GM23248 (cell line): ENCODE measurements at regions not wholly inside any gene's neighbourhood (a gene's known extent, or its start where the extent isn't known, plus 50 kb on each side); places are given as distances from the start of the nearest gene placed in this dataset.

Experiments
- EZH2 ChIP-seq: fragments of 200-600 bp; sonication (generic); IDR thresholded peaks from 2 replicates; pipeline ENCODE4 v1.6.1; 2018; ENCODE audit warnings: antibody characterized with exemption, mild to moderate bottlenecking; ENCODE audit not compliant: insufficient read depth, poor library complexity, severe bottlenecking
- EZH2phosphoT487 ChIP-seq: fragments of 200-600 bp; sonication (generic); IDR thresholded peaks from 2 replicates; pipeline ENCODE4 v1.6.1; 2018; ENCODE audit warnings: antibody characterized with exemption, moderate library complexity, mild to moderate bottlenecking, low read depth; ENCODE audit not compliant: insufficient read depth

- no peak for TF ChIP-seq EZH2
- TF ChIP-seq EZH2phosphoT487: no peak
Measured at GRCh38 chr7:52917982-52918578, 117.4 kb upstream of the POM121L12 start.
